PC-3 (cell line): ENCODE measurements at regions not wholly inside any gene's neighbourhood (a gene's known extent, or its start where the extent isn't known, plus 50 kb on each side); places are given as distances from the start of the nearest gene placed in this dataset.

ENCODE experiments used
- EZH2 ChIP-seq: fragments of 300-600 bp; sonication (generic); IDR thresholded peaks from one replicate; pipeline ENCODE4 v1.6.1; 2017; ENCODE audit warnings: antibody characterized with exemption, mild to moderate bottlenecking, low read length; ENCODE audit not compliant: unreplicated experiment
- EZH2phosphoT487 ChIP-seq: fragments of 300-600 bp; sonication (generic); IDR thresholded peaks from 2 replicates; pipeline ENCODE4 v1.6.1; 2018; ENCODE audit warnings: mild to moderate bottlenecking, antibody characterized with exemption, low read length, borderline replicate concordance
- TF ChIP-seq, protein P1 (sequence below): fragments of 300-600 bp; sonication (generic); conservative IDR thresholded peaks from 2 replicates; pipeline ENCODE4 v1.5.1; 2017; ENCODE audit warnings: antibody characterized with exemption, low read depth, mild to moderate bottlenecking, low read length

DNA sequence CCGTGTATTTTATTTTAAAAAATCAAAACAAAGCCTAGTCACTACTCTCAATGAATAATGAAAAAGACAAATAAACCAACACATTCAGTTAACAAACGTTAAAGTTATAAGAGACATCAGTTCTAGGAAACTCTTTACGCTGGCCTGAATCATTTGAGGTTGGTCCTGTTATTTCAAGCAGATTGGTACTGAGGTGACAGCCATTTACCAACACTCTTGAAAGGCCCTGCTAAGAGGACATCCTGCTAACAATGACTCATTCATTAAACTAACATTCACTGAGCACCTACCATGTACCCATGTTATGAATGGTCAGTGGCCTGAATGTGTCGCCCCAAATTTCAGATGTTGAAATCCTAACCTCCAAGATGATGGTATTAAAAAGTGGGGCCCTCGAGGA, 57.1 kb upstream of the ADGRG2 start:
- TF ChIP-seq EZH2 (no peak), EZH2phosphoT487 (no peak)
- TF ChIP-seq, protein P1, sequence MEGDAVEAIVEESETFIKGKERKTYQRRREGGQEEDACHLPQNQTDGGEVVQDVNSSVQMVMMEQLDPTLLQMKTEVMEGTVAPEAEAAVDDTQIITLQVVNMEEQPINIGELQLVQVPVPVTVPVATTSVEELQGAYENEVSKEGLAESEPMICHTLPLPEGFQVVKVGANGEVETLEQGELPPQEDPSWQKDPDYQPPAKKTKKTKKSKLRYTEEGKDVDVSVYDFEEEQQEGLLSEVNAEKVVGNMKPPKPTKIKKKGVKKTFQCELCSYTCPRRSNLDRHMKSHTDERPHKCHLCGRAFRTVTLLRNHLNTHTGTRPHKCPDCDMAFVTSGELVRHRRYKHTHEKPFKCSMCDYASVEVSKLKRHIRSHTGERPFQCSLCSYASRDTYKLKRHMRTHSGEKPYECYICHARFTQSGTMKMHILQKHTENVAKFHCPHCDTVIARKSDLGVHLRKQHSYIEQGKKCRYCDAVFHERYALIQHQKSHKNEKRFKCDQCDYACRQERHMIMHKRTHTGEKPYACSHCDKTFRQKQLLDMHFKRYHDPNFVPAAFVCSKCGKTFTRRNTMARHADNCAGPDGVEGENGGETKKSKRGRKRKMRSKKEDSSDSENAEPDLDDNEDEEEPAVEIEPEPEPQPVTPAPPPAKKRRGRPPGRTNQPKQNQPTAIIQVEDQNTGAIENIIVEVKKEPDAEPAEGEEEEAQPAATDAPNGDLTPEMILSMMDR: no peak
